ENCODE measurements at regions not wholly inside any gene's neighbourhood (a gene's known extent, or its start where the extent isn't known, plus 50 kb on each side); places are given as distances from the start of the nearest gene placed in this dataset.

DNA sequence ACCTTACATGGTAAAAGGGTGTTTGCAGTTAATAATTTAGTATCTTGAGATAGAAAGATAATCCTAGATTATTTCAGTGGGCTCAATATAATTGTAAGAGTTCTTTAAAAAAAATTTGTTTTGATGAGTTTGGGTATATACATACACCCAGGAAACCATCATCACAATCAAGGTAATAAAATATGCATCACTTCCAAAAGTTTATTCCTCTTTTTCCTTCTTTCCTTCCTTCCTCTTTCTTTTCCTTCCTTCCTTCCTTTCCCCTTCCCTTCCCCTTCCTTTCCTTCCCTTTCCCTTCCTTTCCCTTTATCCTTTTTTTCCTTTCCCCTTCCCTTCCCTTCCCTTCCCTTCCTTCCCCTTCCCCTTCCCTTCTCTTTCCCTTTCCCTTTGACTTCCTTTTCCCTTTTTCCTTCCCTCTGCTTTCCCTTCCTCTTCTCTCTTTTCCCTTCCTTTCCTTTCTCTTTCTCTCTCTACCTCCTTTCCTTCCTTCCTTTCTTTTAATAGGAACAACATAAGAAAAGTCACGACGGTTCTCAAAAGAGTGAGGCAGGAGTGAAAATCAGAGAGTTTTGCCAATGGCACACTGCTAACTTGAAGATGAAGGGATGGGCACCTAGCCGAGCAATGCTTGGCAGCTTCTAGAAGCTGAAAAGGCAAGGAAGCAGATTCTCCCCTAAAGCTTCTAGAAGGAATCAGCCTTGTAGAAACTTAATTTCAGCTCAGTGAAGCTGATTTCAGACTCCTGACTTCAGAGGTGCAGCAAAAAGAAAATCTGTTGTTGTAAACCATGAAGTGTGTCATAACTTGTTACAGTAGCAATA, 2050.2 kb upstream of the AGA start:
- no peak for DNase-seq (ENCODE audit: low read depth in 1 of 2, low spot score in 1 of 2)

DNA sequence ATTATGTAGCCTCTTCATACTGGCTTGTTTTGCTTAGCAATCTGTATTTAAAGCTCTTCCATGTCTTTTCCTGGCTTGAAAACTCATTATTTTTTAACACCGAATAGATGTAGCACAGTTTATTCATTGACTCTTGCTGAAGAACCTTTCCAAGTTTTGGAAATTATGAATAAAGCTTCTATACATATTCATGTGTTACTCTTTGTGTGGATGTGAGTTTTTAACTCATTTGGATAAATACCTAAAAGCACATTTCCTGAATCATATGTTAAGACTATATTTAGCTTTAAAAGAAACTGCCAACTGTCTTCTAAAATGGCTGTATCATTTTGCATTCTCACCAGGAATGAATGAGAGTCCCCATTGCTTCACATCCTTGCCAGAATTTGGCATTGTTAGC, 2061.7 kb upstream of the AGA start:
- DNase-seq (ENCODE audit: low read depth in 1 of 2, low spot score in 1 of 2), result no peak

DNA sequence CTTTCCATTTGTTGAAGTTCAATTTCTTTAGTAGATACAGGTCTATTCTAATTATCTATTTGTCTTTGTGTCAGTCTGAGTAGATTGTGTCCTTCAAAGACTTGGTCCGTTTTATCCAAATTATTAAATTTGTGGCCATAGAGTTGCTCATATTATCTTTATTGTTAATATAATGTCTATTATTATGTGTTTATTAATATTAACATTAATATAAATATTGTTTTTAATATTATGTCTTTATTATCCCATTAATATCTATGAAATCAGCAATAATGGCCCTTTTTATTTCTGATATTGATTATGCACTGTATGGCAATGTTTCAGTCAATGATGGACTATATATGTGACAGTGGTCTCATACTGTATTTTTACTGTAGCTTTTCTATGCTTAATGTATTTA, 2067.3 kb upstream of the AGA start:
- no peak for DNase-seq (ENCODE audit: low read depth in 1 of 2, low spot score in 1 of 2)

DNA sequence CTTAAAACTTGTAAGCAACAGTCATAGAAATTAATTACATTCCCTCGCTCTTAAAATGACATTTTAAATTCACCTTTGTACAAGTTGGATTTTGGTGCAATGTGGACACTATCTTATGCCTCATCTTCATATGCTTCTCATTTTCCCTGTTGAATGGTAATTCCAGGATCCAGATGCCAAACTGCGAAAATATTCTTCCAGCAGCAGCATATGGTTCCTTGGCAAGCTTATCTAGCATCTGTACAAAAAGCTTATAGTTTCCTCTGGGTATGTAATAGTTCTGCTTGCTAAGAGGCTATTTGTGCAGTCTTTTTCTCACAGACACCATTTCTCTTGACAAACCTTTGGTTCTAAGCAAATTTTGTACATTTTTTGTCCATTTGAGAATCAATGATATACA, 2079.7 kb upstream of the AGA start:
- no peak for DNase-seq (ENCODE audit: low read depth in 1 of 2, low spot score in 1 of 2)

DNA sequence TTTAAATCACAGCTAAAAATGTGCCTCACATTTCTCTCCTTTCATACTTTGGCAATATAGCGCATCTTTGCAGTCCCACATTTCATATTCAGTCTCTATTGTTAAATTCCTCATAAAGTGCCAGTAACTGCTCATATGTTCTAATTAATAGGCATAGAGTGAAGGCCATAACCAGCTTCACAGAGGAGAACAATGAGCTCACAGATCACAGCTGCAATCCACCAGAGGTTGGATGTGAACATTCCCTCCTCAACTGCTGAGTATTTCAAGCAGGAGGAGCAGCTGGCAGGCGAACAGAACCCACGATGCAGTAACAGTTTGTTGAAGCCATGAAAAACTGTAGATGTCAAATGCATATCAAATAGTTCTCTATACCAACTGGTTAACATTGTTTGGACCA, 2088.7 kb upstream of the AGA start:
- DNase-seq (ENCODE audit: low read depth in 1 of 2, low spot score in 1 of 2), result no peak

DNA sequence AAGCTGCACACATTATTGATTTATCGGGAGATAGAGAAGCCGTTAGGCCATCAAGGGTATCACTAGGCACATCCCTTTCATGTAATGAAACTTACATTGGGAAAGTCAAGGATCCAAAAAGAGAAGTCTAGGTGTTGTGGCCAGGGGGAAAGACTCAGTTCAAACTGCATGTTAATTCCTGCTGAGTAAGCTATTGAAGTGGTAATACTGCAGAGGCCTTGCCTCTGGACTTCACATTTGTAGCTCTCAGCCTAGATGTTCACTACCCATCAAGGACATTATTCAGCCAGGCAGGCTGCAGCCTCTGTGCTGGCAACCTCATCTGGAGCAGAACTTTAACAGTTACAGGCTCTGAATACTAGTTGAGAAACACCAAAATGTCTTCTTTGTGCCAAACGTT, 2094.5 kb upstream of the AGA start:
- no peak for DNase-seq (ENCODE audit: low read depth in 1 of 2, low spot score in 1 of 2)

DNA sequence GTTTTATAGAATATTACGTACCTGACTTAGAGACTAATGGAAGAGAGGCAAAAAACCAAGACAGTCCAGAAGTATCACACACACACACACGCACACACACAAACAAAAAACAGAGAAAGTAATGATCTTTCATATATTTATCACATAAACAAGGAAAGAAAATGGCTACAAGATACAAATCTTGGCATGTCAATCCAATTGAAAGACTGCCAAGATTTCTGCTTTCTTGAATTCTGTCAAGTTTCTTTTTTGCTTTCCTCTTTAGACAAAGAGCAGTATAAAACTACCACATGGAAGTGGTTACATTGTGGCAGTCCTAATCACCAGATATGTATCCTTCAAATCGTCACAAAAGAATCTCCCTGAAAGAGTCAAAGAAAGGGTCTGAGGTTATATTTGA, 2097.4 kb upstream of the AGA start:
- no peak for DNase-seq (ENCODE audit: low read depth in 1 of 2, low spot score in 1 of 2)

DNA sequence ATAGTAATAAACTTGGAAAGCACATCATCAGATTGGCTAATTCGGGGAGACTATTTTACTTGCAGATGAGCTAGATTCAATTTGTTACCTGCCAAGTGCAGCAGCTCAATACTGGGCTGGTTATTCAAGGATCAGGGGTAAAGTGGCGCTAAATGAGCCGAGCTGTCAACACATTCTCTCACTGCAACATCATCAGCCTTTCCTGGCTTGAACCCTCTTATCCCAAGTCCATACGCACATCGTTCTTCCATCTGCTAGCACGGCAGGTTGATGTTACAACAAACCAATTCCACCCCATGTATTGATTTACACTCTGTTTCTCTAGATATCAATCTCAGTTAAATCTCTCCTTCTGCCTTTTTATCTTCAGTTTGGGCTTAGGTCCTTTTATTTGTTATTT, 2101.5 kb upstream of the AGA start:
- no peak for DNase-seq (ENCODE audit: low read depth in 1 of 2, low spot score in 1 of 2)

DNA sequence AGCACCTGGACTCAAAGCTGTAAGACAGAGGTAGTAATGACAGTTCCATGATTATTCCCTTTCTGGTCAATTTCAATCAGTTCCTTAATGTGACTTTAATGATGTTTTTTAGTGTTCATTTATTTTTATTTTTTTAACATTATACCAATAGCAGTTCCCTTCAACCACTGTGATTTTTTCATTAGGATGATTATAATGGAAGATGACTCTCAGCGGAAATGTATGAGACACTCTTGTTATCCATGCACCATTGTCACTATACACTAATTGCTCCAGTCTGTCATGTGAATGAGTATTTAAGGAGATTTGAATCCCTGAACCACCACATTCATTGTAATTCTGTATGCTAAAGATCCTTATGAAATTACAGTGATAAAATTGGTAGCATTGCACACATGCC, 2102.3 kb upstream of the AGA start:
- no peak for DNase-seq (ENCODE audit: low read depth in 1 of 2, low spot score in 1 of 2)

DNA sequence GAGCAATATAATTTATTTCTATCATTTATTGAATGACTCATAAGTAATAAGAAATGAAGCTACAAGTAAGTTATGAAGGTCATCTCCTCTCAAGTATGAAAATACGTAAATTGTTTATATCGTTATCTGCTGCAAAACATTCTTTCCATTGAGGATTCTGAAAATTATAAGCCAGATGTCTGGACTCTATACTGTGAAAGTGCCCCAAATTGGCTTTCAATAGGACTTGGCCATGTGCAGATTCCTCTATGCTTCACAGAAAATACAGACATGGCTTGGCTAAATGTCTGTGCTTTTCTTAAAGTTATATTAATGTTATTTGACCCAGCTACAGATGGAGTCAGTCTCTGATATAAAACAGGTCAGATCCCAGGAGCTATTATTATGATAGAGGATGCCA, 2109.9 kb upstream of the AGA start:
- no peak for DNase-seq (ENCODE audit: low read depth in 1 of 2, low spot score in 1 of 2)

DNA sequence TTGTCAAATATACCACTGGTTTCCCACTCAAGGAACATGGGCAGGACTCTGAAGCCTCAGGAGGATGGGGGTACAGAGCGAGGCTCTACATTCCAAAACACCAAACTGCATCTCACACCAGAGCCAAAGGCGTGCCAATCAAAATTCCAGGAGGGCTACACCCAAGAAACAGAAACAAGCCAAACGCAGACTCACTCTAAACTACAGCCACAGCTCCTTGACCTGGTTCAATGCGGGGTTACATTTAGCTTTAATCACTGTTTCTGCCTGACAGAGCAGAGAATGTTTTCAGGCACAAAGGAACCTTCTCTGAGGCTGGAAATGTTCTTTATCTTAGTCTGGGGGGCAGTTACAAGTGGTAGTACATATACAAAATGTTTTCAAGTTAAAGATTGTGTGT, 2121.5 kb upstream of the AGA start:
- DNase-seq (ENCODE audit: low read depth in 1 of 2, low spot score in 1 of 2), result no peak

DNA sequence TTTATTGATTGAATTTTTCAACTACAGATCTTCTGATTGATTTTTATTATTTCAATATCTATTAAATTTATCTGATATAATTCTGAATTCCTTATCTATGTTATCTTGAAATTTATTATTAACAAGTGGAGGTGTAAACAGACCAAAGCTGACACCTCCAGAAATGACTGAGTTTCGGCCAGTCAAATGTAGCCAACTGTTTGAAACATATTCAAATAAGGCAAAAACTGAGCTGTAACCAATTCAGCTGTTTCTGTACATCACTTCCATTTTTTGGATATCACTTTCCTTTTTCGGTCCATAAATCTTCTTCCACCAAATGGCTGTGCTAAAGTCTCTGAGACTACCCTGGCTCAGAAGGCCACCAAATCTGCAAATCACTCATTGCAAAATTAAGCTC, 2127.3 kb upstream of the AGA start:
- DNase-seq (ENCODE audit: low read depth in 1 of 2, low spot score in 1 of 2), result no peak

DNA sequence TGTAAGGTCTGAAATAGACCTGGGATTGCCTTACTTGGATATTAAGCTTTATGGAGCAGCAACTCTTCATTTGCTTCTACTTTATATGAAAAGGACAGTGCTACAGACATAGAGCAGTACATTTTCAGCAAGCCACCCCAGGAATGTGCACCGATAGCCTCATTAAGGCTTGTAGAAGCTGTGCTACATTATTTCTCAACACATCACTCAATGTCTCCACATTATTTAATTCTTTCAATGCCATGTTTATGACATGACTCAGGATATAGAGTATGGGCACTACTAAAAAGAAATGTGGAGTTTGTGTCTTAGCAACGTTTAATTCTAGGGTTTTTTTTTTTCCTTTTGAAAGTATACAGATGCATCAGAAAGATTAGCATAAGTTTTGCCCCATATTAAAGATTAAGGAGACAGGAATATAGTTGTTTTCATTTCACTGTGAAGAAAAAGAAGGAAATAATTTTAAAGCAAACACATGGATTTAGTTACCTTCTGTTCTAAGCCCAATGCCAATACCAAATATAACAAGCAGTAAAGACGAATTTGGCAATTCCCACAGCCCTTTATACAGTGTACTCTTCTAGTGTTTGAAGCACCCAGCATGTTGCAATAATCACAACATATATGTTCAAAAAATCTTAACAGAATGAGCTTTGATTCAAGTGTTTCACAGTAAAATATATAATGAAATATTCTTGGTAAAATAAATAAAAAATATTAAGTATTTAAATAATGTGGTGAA, 2140.1 kb upstream of the AGA start:
- no peak for DNase-seq (ENCODE audit: low read depth in 1 of 2, low spot score in 1 of 2)

DNA sequence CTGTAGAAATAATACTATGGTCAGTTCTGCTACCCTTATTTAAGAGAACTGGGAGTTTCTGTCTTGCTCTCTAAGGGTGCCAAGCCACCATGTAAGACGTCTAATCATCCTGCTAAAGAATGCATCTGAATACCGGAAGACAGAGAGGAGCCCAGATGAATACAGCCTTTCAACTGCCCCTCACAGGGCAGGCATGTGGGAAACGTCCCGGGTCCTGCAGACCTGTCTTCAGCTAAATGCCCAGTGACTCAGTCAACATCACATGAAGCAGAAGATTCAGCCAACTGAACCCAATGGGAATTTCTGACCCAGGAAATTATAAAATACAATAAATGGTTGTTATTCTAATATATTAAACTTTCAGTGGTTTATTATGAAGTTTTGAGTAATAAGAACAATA, 2141.0 kb upstream of the AGA start:
- DNase-seq (ENCODE audit: low read depth in 1 of 2, low spot score in 1 of 2), result no peak

DNA sequence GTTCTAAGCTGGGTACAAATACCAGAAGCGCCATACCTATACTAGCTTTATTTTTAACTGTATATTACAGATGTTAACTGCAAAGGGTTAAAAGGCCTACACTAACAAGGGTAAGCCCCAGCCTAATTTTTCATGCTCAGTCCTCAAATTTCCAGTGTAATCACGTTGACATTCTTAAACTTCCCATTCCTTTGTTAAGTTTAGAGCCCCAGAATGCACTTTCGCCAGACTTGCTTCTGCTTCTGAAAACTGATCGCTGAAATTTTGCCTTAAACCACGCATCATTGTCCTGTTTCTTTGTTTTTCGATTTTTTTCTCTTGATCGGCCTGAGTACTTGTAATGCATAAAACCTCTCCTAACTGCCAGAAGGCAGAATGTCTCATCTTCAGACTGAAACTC, 2141.9 kb upstream of the AGA start:
- no peak for DNase-seq (ENCODE audit: low read depth in 1 of 2, low spot score in 1 of 2)

DNA sequence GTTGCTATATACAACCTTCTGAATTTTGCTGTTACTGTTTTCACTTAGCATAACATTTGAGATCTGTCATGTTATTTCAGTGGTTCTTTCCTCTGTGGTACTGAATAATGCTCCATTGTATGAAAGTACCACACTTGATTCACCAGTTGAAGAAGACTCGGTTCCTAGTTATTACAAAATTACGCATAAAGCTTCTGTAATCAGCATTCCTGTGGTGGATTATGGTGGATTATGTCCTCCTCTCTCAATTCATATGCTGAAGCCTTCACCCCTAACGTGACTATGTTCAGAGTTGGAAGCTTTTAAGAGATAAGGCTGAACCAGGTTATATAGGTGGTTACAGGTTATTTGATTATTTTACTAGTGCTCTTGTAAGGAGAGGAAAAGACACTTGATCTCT, 2143.5 kb upstream of the AGA start:
- DNase-seq (ENCODE audit: low read depth in 1 of 2, low spot score in 1 of 2), result no peak

DNA sequence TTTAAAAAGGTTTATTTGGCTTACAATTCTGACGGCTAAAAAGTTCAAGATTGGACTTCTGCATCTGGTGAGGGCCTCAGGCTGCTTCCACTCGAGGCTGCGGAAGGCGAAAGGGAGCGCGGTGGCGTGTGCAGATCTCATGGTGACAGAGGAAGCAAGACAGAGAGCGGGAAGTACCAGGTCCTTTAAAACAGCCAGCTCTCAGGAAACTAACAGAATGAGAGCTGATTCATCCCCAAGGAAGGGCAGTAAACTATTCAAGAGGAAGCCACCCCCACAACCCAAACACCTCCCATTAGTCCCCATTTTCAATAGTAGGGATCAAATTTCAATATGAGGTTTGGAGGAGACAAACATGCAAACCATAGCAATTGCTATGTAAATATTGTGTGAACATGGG, 2144.2 kb upstream of the AGA start:
- DNase-seq (ENCODE audit: low read depth in 1 of 2, low spot score in 1 of 2), result no peak

DNA sequence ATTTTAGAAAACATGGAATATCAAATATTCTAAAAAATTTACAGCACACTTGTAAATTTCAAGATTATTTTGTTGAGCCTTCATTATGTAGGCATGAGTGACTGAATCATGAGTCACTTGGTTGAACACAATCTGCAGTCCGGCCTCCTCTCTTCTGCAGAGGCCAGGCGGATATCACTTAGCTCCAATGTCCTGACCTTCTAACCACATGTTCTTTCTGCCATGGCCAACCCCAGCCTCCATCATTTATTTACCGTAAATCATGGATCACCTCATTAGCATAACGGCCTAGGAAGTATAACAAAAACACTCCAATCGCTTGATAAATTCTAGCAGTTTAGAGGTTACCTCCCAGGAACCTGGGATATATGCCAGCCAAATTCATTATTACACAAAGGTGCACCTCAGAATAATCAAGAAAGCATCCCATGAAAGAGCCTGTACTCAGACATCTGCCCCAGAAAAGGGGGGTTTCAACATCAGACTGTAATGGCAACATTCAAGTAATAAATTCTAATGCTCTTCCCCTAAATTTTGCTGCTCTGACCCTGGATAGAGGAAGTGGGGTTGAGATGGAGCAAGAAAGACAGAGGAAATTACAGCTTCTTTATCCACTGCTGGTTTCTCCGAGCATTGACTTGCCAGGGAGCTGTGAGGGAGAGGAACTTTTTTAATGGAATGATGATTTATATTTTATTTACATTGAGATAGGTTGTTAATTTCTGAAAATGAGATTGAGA, 2153.6 kb upstream of the AGA start:
- no peak for DNase-seq (ENCODE audit: low read depth in 1 of 2, low spot score in 1 of 2)

DNA sequence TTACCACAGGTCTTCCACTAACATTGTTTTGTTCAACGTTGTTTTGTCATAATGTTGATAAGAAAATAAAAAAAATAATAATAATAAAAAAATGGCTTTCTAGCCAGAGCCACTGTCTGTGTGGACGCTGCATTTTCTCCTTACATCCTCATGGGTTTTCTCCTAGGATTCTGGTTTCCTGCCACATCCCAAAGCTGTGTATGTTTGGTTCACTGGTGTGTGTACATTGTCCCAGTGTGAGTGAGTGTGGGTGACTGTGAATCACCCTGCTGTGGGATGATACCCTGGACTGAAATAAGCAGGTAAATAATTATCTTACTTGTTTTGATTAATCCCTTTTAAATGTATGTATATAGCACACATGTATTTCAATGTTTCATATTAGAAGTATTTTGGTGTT, 2154.4 kb upstream of the AGA start:
- DNase-seq (ENCODE audit: low read depth in 1 of 2, low spot score in 1 of 2), result no peak

DNA sequence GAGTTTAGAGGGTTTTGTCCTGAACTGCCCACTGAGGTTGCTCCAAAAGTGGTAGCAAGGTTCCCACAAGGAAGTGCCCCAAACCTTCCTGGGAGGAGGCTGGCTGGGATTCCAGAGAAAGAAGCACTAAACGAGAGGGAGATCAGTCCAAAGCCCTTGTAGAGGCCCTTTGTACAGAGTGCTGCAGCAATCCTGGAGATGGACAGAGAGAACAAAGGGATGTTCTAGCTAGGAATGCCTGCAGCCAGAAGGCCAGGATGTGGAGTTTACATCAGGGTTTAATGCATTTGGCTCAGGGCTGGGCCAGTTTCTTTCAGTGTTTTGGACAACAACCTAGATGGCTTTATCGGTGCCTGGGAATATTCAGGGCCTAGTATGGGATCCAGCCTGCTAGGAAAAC, 2155.1 kb upstream of the AGA start:
- DNase-seq (ENCODE audit: low read depth in 1 of 2, low spot score in 1 of 2), result no peak

DNA sequence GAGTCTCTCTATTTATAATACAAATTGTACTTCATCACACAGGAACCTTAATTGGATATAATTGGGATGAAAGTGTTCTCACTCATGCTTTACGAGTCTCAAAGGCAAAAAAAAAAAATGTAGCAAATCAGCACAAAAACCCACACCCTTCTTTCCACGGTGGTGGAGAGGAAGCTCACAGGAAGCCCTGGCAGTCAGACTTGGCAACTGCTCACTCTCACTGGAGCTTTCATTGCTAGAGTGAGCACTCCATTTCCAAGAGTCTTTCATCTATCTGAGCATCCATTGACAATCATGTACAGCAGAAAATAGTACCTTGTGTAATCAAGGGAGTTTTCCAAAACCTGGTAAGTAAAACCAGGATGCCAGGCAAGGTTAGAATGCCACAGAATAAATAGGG, 2159.4 kb upstream of the AGA start:
- no peak for DNase-seq (ENCODE audit: low read depth in 1 of 2, low spot score in 1 of 2)

DNA sequence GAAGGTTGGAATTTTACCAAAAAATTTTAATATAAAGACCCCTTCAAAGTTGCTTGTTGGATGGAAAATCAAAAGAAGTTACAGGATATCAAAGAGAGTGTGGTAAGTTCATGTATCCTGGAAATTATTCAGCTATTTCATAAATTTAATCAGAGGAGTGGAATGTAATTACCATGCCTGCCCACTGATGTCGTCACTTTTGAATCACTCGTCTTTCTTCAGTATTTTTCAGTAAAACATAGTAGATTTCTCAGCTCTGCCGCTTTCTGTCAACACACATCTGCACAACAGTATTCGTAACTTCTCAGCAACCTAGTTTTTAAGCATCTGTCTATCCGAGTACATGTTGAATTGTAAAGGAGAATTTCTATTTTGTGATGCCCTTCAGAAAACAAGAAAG, 2163.0 kb upstream of the AGA start:
- DNase-seq (ENCODE audit: low read depth in 1 of 2, low spot score in 1 of 2), result no peak
